ENCODE measurements at regions not wholly inside any gene's neighbourhood (a gene's known extent, or its start where the extent isn't known, plus 50 kb on each side); places are given as distances from the start of the nearest gene placed in this dataset.

DNA sequence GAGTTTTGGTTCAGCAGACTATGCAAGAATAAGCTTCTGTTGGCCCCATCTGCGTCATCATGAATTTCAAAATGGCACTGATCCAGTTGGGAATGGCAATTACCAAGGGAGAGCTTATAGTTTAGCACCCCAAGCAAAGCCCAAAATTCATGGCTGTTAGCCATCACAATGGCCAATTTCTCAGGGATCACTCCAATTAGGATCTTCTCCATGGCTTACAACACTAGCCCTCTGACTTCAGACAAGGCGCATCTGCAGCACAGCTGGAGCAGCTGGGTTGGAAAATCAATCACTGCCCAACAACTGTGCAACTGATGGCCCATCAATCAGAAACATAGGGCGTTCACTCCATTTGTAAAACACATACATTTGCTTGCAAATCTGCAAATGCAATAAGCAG, 273.6 kb downstream of the SRBD1 start:
- Histone ChIP-seq H3K4me2 (ENCODE audit: low read length) (no peak overlapping the region), H3F3A (ENCODE audit: insufficient read depth, low read length, poor library complexity, severe bottlenecking) (no peaks in the 10 kb centered on the region), H3K9me2 (ENCODE audit: insufficient read depth, low read length) (no peaks in the 10 kb centered on the region), H3K79me2 (replicated peaks; ENCODE audit: insufficient read depth, low read length) (no peaks in the 10 kb centered on the region), H3K27ac (ENCODE audit: low read length) (no peak overlapping the region), H2AFZ (ENCODE audit: low read depth, low read length) (no peak overlapping the region), H3K9ac (ENCODE audit: low read length) (no peak overlapping the region), H3K27me3 (ENCODE audit: insufficient read depth, low read depth, low read length) (no peaks in the 10 kb centered on the region), H3K36me3 (ENCODE audit: insufficient read depth, low read length) (no peaks in the 10 kb centered on the region), H3K4me3 (ENCODE audit: low read length) (no peak overlapping the region), H4K20me1 (ENCODE audit: insufficient read depth) (no peaks in the 10 kb centered on the region), H3K9me3 (ENCODE audit: low read length) (no peaks in the 10 kb centered on the region)
- TF ChIP-seq MXI1 (conservative IDR thresholded peaks at IDR 0.05; ENCODE audit: poor library complexity, severe bottlenecking) (no peak), RAD21 (conservative IDR thresholded peaks at IDR 0.05) (no peak), EZH2 (IDR thresholded peaks at IDR 0.05; ENCODE audit: borderline replicate concordance, insufficient read depth, low read length, poor library complexity, severe bottlenecking) (no peak), EP300 (conservative IDR thresholded peaks at IDR 0.05; ENCODE audit: poor library complexity, severe bottlenecking) (no peak), POLR2AphosphoS5 (IDR thresholded peaks at IDR 0.05) (no peak), TAF1 (IDR thresholded peaks at IDR 0.05; ENCODE audit: low read depth) (no peak), SMC3 (conservative IDR thresholded peaks at IDR 0.05; ENCODE audit: poor library complexity) (no peak)
- TF ChIP-seq, protein P1, sequence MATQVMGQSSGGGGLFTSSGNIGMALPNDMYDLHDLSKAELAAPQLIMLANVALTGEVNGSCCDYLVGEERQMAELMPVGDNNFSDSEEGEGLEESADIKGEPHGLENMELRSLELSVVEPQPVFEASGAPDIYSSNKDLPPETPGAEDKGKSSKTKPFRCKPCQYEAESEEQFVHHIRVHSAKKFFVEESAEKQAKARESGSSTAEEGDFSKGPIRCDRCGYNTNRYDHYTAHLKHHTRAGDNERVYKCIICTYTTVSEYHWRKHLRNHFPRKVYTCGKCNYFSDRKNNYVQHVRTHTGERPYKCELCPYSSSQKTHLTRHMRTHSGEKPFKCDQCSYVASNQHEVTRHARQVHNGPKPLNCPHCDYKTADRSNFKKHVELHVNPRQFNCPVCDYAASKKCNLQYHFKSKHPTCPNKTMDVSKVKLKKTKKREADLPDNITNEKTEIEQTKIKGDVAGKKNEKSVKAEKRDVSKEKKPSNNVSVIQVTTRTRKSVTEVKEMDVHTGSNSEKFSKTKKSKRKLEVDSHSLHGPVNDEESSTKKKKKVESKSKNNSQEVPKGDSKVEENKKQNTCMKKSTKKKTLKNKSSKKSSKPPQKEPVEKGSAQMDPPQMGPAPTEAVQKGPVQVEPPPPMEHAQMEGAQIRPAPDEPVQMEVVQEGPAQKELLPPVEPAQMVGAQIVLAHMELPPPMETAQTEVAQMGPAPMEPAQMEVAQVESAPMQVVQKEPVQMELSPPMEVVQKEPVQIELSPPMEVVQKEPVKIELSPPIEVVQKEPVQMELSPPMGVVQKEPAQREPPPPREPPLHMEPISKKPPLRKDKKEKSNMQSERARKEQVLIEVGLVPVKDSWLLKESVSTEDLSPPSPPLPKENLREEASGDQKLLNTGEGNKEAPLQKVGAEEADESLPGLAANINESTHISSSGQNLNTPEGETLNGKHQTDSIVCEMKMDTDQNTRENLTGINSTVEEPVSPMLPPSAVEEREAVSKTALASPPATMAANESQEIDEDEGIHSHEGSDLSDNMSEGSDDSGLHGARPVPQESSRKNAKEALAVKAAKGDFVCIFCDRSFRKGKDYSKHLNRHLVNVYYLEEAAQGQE (IDR thresholded peaks at IDR 0.05; ENCODE audit: borderline replicate concordance): no peak
- TF ChIP-seq, protein P2, sequence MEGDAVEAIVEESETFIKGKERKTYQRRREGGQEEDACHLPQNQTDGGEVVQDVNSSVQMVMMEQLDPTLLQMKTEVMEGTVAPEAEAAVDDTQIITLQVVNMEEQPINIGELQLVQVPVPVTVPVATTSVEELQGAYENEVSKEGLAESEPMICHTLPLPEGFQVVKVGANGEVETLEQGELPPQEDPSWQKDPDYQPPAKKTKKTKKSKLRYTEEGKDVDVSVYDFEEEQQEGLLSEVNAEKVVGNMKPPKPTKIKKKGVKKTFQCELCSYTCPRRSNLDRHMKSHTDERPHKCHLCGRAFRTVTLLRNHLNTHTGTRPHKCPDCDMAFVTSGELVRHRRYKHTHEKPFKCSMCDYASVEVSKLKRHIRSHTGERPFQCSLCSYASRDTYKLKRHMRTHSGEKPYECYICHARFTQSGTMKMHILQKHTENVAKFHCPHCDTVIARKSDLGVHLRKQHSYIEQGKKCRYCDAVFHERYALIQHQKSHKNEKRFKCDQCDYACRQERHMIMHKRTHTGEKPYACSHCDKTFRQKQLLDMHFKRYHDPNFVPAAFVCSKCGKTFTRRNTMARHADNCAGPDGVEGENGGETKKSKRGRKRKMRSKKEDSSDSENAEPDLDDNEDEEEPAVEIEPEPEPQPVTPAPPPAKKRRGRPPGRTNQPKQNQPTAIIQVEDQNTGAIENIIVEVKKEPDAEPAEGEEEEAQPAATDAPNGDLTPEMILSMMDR (IDR thresholded peaks at IDR 0.05; ENCODE audit: poor library complexity, severe bottlenecking): no peak

DNA sequence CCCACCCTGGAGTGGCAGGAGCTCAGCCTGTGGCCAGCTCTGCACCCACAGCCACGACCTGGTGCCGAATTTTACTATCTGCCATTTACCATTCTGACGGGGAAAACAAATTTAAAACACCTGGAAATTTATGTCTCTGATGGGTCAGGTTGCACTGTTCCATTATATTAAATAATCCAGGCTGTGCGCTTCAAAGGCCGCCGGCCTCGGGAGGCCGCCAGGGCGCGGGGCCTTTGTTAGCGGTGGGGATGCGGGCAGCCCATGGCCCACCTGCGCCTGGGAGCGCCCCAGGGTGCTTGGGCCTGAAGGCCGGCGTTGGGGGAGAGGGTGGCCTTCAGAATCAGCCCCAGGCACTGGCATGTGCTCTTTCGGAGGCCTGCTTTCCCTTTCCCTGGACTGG, 276.9 kb downstream of the SRBD1 start:
- Histone ChIP-seq H3F3A (ENCODE audit: insufficient read depth, low read length, poor library complexity, severe bottlenecking) (no peaks in the 10 kb centered on the region), H2AFZ (ENCODE audit: low read depth, low read length) (no peak overlapping the region), H4K20me1 (ENCODE audit: insufficient read depth) (no peaks in the 10 kb centered on the region), H3K27ac (ENCODE audit: low read length) (no peak overlapping the region), H3K4me2 (ENCODE audit: low read length) (no peak overlapping the region), H3K9ac (ENCODE audit: low read length) (no peak overlapping the region), H3K79me2 (replicated peaks; ENCODE audit: insufficient read depth, low read length) (no peaks in the 10 kb centered on the region), H3K27me3 (ENCODE audit: insufficient read depth, low read depth, low read length) (no peaks in the 10 kb centered on the region), H3K9me3 (ENCODE audit: low read length) (no peaks in the 10 kb centered on the region), H3K36me3 (ENCODE audit: insufficient read depth, low read length) (no peaks in the 10 kb centered on the region), H3K4me3 (ENCODE audit: low read length) (no peak overlapping the region), H3K9me2 (ENCODE audit: insufficient read depth, low read length) (no peaks in the 10 kb centered on the region)
- TF ChIP-seq, protein P1 (IDR thresholded peaks at IDR 0.05; ENCODE audit: borderline replicate concordance): no peak
- TF ChIP-seq MXI1 (conservative IDR thresholded peaks at IDR 0.05; ENCODE audit: poor library complexity, severe bottlenecking) (no peak), TAF1 (IDR thresholded peaks at IDR 0.05; ENCODE audit: low read depth) (no peak), POLR2AphosphoS5 (IDR thresholded peaks at IDR 0.05) (no peak), RAD21 (conservative IDR thresholded peaks at IDR 0.05) (no peak), SMC3 (conservative IDR thresholded peaks at IDR 0.05; ENCODE audit: poor library complexity) (no peak), EP300 (conservative IDR thresholded peaks at IDR 0.05; ENCODE audit: poor library complexity, severe bottlenecking) (no peak), EZH2 (IDR thresholded peaks at IDR 0.05; ENCODE audit: borderline replicate concordance, insufficient read depth, low read length, poor library complexity, severe bottlenecking) (no peak)
- TF ChIP-seq, protein P2 (IDR thresholded peaks at IDR 0.05; ENCODE audit: poor library complexity, severe bottlenecking): no peak
